Suppressor macrophage treated with lipopolysaccharide for 4 hours (primary cell): ENCODE measurements at regions not wholly inside any gene's neighbourhood (a gene's known extent, or its start where the extent isn't known, plus 50 kb on each side); places are given as distances from the start of the nearest gene placed in this dataset.

Experiments
- DNase-seq: peaks from one replicate; pipeline ENCODE4 v3.0.0-alpha.2; 2020

DNA sequence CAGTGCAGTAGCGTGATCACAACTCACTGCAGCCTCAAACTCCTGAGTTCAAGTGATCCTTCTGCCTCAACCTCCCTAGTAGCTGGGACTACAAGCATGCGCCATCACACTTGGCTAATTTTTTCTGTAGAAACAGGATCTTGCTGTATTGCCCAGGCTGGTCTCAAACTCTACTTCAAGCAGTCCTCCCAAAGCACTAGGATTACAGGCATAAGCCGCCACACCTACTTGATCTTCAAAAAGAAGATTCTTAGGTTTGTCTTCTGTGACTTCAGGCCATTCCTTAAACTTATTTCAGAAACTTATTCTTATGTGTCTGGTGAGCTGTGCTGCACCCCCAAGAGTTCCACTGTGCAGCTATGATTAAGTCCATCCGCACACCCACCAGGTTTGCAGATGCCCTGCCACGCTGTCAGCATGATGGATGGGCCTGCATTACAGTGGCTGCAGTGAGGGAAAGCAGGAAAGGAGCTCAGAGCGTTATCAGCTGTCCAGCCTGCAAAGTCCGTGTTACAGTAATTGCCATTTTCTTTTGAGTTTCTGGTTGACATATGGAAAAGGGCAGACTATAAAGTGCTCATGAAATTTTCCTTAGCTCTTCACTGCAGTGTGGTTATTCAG, 146.6 kb downstream of the AASDH start:
- DNase-seq, result no peak

DNA sequence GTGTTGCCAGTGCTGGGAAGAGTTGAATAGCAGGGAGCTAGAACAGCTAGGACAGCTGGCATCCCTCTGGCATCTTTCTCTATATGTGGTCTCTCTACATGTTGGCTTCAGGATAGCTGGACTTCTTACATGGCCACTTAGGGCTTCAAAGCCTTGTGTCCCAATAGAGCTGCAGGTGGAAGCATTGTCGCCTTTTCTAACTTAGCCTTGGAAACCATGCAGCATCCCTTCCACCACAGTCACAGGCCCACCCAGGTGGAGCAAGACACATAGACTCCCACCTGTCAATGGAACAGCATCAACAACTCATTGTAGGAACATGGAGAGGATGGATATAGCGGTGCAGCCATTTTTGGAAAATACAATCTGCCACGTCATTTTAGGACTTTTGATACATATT, 149.0 kb downstream of the AASDH start:
- DNase-seq, result no peak

DNA sequence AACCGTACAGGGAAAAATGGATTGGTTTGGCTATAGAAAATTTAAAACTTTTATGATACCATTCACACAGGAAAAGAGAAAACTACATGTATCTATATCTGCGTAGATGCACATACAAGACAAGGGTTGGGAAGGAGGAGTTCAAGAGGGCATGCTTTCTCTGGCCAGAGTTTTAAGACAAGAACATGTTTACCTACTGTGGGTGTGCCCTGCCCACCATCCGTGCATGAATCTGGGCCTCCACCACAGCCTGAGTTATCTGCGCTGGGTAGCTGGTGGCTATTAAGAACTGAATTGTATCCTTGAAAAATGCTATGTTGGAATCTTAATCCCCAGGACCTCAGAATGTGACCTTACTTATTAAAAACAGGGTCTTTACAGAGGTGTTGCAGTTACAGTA, 151.6 kb downstream of the AASDH start:
- DNase-seq, result no peak

DNA sequence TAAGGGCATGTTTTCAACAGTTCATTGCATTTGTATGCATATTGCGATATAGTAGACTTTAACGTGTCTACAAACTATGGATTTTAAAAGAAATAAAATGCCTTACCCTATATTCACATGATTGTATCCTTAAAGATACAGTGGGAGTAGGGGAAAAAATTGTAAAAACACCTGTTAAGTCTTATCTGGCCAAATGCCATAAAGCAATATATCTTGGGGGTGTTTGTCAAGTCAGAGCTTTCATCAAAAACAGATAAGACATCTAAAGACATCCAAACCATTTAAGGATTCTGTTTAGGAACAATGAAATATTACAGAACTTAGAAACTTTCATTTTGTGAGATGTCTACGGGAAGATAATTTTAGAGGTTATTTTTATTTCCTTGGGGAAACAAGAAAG, 152.3 kb downstream of the AASDH start:
- DNase-seq, result no peak

DNA sequence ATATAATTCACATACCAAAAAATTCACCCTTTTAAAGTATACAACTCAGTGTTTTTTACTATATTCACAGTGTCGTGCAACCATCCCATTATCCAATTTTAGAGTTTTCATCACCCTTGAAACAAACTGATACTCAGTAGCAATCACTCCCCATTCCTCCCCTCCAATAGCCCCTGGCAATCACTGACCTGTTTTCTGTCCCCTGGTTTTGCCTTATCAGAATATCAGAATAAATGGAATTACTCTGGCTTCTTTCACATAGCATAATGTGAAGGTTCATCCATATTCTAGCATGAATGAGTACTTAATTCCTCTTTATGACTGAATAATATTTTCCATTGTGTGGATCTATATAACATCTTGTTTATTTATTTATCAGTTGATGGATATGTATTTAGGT, 153.2 kb downstream of the AASDH start:
- no peak for DNase-seq

DNA sequence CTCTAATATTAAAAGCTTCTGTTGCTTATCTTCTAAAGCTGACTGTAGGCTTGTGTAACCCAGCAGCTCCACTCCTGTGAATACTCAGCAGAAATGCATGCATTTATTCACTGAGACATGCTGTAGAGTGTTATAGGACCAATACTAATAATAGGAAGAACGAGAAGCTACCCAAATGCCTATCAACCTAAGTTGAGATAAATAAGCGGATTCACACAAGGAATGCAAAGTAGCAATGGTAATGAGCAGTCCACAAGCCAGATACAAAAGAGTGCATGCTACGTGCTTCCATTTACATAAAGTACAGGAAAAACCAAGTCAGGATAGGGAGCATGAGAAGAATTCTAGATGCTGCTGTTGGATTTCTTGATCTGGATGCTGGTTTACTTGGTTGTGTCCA, 155.9 kb downstream of the AASDH start:
- DNase-seq, result no peak

DNA sequence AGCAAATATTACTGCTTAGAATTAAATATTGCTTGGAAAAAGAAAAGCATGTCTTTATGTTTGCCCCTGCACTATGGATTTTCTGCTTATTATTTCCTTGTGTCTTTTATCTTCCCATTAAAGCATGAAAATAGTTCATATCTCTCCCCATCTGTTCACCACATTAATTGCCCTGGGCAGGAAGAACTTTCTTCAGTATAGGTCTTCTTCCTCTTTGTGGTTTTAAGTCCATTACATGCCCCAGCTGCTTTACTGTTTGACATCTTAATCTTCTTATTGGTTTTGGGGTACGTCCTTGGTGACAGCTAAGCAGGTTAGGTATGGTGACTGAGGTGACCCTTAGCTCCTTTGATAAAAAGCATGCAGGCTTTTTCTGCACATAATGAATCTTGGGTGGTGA, 157.3 kb downstream of the AASDH start:
- DNase-seq, result no peak

DNA sequence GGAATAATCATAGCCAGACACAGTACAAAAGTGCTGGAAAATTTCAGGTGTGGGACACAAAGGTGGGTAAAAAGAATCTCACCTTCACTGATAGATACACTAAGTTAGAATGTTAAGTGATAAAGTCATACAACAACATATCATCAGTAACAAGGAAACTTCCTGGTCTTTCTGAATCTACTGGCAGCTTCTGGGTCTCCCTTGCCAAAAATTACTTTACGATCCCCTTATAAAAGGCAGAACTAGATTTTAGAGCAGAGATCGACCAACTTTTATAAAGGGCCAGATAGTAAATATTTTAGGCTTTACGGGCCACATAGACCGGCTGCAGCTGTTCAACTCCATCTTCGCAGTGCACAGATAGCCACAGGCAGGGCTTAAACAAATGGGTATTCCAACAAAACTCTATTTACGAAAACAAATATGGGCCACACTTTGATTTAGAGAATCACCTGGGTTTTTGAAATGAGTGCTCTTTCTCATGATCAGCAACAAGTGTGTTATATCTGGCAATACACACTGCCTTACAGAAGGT, 159.9 kb downstream of the AASDH start:
- DNase-seq, result no peak

DNA sequence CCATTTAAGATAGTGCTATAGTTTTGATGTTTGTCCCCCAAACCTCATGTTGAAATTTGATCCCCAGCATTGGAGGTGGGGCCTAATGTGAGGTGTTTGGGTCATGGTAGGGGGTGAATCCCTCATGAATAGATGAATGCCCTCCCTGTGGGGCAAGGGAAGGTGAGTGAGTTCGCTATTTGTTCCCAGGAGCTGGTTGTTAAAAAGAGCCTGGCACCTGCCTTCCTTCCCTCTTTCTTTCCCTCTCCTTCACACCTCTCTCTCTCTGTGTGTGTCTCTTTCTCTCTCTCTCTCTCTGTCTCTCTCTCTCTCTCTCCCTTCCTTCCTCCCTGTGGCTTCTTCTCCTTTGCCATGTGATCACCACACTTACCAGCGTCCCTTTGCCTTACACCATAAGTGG, 160.7 kb downstream of the AASDH start:
- DNase-seq, result no peak

DNA sequence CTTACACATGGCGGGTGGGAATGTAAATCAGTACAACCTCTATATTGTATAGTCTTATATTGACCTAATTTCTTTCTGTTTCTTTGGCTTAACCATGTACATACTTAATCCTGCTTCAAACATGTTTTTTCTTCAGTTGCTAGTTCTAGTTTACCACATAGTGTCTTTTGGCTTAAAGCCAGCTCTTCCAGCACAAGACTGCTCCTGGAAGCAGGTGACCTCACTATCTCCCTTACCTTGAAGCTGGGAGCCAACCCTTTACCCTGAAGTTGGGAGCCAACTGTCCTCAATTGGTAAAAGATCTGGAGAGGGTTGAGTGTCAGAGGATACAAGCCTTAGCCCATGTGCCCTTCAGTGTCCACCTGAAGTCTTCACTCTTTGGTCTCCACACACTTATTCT, 162.7 kb downstream of the AASDH start:
- no peak for DNase-seq

DNA sequence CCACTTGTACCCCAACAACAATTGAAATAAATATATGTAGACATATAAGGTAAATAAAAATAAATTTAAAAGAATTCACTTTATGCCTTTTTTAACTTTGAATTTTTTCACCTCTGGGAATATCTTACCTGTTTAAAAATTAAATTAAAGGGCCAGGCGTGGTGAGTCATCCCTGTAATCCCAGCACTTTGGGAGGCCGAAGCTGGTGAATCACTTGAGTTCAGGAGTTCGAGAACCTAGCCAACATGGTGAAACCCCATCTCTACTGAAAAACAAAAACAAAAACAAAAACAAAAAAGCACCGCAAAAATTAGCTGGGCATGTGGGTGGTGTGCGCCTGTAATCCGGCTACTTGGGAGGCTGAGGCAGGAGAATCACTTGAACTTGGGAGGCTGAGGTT, 164.8 kb downstream of the AASDH start:
- no peak for DNase-seq

DNA sequence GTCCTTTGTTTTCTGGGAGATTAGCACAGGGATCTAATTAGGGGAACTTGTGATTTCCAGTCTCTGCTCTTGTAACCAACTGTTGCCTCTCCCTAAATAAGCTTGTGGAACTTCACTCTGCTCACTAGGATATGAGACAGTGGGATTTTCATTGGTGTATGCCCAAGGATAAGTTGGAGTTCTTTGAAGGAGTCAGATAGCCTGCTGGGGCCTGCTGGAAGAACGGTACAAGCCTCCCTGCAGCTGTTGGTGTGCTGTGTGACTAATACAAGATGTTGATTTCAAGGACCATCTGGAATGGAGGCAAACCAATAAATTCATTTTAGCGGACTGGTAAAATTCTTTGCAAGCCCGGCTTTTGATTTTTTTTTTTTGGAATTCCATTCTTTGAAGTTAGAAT, 167.0 kb downstream of the AASDH start:
- DNase-seq, result no peak

DNA sequence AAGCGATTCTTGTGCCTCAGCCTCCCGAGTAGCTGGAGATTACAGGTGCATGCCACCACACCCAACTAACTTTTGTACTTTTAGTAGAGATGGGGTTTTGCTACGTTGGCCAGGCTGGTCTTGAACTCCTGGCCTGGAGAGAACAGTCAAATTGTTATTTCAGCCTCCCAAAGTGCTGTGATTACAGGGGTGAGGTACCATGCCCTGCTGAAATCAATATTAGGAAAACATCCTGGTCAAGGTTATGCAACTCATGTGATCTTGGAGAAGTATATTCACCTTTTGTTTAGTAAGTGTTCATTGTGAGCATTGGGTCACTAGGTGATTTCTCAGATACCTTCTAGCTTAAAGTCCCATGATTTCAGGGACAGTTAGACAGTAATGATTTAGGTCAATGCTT, 167.8 kb downstream of the AASDH start:
- no peak for DNase-seq

DNA sequence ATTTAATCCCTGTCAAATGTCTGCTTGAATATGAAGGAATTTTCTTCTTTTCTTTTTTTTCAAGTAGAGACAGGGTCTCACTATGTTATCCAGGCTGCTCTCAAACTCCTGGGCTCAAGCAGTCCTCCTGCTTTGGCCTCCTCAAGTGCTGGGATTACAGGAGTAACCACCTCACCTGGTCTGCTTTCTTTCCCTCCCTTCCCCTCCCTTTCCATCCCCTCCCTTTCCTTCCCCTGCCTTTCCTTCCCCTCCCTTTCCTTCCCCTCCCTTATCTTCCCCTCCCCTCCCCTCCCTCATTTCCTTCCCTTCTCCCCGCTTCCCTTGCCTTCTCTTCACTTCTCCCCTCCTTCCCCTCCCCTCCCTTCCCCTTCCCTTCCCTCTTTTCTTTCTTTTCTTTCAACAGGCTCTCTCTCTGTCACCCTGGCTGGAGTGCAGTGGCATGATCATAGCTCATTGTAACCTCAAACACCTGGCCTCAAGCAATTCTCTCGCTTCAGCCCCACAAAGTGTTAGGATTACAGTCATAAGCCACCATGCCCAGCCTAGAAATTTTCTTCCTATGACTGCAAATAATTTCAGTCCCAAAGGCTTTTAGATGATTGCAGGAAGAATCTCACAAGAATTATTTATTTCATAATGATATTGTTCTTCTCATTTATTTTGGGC, 168.9 kb downstream of the AASDH start:
- DNase-seq, result no peak

DNA sequence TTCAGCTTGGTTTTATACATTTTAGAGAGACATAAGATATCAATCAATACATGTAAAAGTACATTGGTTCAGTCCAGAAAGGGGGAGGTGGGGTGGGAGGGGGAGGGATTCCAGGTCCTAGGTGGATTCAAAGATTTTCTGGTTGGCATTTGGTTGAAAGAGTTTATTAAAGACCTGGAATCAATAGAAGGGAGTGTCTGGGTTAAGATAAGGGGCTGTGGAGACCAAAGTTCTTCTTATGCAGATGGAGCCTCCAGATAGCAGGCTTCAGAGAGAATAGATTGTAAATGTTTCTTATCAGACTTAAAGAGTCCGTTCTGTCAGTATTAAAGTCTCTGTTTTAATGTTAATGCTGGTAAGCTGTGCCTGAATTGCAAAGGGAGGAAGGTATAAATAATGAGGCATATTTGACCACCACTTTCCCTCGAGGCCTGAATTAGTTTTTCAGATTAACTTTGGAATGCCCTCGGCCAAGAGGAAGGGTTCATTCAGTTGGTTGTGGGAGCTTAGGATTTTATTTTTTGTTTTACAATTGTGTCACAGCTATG, 169.9 kb downstream of the AASDH start:
- no peak for DNase-seq

DNA sequence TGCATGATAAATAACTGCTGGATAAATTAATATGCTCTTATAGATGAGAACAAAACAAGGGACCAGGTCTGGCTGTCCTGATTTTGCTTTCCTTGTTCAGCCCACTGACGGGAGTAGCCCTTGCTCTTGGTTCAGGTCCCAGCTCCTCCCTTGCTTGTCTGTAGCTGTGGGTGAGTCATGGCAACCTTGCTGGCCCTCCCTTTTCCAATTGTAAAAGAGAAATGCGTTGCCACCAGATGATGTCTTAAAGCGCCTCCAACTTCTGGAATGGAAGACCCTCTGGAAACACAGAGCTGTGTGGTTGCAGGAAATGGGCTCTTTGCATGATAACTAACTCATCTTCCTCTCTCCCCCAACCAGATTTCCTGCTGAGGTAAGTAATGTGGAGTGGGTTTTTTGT, 171.4 kb downstream of the AASDH start:
- no peak for DNase-seq

DNA sequence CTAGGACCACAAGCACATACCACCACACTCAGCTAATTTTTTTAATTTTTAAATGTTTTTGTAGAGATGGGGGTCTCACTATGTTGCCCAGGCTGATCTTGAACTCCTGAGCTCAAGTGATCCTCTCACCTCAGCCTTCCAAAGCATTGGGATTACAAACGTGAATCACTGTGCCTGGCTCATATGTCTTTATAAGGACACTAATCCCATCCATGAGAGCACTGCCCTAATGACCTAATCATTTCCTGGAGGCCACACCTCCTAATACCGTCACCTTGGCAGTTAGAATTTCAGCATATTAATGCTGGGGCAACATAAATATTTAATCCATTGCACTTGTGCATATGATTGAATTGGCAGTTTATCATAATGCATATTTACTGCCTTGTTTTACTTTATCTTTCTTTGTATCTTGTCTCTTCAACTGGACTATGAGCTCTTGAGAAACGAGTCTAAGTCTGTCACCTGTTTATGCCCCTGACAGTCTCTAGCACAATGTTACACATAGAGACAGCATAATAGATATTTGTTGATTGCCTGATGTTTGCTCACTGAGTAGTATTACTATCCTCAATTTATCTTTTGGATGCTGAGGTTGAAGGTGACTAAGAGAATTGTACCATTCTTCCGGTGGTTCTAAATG, 172.0 kb downstream of the AASDH start:
- no peak for DNase-seq

DNA sequence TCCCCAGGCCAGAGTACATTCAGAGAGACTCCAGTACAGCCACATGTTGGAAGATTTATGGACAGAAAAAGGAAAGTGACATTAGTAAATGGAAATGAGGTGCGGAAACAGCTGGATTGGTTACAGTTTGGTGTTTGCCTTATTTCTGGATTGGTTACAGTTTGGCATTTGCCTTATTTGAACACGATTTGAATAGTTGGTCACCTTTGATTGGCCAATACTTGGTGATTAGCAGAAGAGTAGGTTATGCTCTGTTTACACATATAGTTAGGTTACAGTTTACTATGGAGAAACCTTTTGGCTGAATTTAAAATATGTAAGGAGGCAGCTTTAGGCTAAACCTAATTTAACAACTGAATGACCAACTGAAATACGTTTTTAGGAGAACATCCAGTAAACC, 173.7 kb downstream of the AASDH start:
- no peak for DNase-seq

DNA sequence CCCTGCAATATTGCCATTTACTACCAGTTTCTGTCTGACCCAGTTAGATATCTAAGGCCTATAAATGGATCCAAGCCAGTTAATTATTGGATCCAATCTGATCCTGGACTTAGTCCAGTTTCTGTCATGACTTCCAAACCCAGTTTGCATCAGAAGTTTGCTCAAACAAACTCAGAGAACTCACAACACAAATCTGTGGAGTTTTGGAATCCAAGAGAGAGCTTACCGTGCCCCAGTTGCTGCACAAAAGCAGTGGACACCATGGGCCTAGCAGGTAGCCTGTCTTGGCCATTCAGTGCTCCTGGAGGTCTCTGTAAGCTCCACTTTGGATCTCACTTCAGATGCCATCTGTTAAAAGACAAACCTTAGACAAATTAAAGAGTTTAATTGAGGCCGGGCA, 174.5 kb downstream of the AASDH start:
- no peak for DNase-seq

DNA sequence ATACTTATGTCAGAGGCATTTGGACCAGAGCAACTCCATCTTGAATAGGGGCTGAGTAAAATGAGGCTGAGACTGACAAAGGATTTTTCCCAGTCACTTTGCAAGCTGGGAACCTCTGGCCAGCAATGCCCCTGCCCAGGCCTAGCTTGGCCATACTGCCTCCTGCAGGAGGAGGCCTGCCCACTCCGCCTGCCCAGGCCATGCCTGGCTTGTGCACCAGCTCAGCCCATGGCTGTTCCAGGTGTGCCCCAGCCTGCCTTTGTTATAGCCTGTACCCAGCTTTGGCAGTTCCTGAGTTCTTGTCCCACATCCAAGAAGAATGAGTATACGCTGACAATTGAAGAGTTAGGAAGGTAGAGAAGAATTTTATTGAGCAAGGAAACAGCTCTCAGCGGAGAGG, 176.1 kb downstream of the AASDH start:
- no peak for DNase-seq

DNA sequence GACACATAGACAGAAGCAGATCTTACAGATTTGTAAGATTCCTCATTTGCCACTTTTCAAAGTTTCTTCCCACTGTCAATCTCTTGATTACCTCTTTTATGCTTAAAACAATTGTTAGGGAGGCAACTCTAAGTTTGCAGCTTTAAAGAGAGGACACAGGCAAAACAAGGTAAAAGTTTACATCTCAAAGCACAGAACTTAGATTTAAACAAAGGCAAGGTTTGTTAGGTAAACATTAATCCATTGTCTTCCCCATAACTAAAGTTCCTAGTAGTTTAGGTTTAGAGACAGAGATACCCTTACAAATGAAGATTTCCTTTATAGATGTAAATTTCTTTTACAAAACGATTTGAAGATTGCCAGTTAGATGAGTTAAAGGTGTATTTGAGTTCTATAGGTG, 176.9 kb downstream of the AASDH start:
- DNase-seq, result no peak

DNA sequence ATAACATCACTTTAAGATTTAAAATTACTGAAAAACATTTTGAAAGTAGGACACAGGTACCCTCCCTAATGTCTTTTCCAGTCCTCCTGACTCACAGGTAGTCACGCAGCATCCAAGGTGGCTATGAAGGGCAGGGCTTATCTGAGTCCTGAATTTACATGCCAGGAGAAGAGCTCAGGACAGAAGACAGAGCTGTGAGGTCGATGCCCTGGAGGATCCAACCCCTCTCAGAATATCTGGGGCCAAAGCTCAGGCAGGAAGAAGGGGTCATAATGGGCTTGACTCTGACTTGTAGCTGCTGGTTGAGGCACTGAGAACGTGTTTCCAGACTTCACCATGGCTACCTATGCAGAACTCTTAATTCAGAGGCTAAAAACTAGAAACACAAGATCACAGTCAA, 177.5 kb downstream of the AASDH start:
- no peak for DNase-seq

DNA sequence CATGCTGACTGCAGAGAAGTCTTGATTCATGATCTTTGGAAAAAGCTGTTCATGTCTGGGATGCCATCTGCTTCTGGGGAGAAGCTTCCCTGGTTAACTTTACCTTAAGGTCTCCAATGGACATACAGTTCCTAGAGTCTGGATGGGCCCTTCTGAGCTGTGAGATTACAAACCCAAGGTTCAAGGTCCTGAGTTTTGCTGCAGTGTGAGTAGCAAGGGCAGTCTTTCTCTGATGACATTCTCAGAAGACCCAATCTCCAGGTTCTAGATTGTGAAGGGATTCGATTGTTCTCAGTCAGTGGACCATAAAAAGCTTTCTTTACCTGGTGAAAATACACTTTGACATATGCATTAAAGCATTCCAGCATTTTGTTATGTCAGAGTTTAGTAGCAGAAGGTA, 179.2 kb downstream of the AASDH start:
- no peak for DNase-seq

DNA sequence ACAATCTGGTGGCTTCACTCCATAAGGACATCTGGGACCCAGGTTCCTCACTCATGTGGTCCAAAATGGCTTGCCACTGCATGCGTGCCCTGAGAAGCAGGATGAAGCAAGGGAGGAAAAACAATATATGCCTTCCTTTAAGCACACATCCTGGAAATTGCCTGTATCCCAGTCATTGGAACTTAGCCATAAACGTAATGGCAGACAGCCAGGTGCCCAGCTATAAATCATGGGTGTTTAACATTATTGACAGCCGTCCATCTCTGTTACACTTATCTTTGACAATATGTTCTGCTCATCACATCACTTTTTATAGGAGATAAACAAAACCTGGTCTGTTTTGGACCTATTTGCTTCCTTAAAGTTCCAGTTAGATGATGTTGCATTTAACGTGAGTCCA, 181.0 kb downstream of the AASDH start:
- no peak for DNase-seq
